LNCaP clone FGC (cell line): ENCODE measurements at regions not wholly inside any gene's neighbourhood (a gene's known extent, or its start where the extent isn't known, plus 50 kb on each side); places are given as distances from the start of the nearest gene placed in this dataset.
A peak's percentile ranks its signal among the peaks of the same experiment; 100 is the strongest.

ENCODE experiments used
- DNase-seq: peaks from one replicate; pipeline ENCODE4 v3.0.0-alpha.2; 2011; ENCODE audit warnings: low read depth
- H3K4me3 ChIP-seq: 2 replicates; pipeline ENCODE4 v1.5.1; 2011; ENCODE audit warnings: mild to moderate bottlenecking, low read depth, low read length, control low read depth
- TF ChIP-seq, protein P1 (sequence below): IDR thresholded peaks from 2 replicates; pipeline ENCODE4 v1.5.1; 2012; ENCODE audit warnings: mild to moderate bottlenecking; ENCODE audit not compliant: control insufficient read depth, insufficient read depth; ENCODE audit errors: extremely low read depth

DNA sequence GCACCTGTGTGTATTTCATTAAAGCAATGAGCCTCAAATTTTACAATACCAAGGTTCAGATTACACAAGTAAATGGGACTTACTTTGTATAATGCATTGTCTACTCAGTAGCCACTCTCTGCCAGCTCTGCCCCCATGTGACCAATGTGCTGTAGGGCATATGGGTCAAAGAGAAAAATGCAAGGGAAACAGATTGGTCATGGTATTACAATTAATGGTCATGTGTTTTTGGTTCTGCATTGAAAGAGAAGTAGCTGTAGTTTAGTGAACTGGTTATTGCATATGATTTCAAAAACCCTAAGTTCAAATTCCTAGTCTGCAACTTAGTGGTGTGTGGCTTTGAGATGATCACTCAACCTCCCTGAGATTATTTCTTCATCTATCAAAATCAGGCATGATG, 545.4 kb downstream of the SUCLA2 start:
- H3K4me3 ChIP-seq, result no peak overlapping the region
- DNase-seq, result no peak
- TF ChIP-seq, protein P1, sequence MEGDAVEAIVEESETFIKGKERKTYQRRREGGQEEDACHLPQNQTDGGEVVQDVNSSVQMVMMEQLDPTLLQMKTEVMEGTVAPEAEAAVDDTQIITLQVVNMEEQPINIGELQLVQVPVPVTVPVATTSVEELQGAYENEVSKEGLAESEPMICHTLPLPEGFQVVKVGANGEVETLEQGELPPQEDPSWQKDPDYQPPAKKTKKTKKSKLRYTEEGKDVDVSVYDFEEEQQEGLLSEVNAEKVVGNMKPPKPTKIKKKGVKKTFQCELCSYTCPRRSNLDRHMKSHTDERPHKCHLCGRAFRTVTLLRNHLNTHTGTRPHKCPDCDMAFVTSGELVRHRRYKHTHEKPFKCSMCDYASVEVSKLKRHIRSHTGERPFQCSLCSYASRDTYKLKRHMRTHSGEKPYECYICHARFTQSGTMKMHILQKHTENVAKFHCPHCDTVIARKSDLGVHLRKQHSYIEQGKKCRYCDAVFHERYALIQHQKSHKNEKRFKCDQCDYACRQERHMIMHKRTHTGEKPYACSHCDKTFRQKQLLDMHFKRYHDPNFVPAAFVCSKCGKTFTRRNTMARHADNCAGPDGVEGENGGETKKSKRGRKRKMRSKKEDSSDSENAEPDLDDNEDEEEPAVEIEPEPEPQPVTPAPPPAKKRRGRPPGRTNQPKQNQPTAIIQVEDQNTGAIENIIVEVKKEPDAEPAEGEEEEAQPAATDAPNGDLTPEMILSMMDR, result peak; percentile 32

DNA sequence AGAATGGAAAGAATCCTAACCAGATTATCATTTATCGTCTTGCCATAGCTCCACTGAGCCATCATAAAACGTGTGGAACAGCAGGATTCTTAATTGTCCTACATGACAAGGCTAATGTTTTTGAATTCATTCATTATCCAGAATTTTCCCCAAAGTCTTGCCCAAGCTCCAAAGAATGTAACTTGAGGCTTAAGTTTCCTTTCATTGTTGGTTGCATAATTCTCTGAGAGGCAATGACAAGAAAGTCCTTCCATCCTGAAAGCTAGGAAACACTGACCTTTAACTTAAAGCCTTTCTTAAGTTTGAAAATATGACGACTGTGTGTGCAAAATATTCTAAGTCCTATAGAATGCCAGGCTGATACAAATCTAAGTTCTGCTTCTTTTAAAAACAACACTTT, 546.1 kb downstream of the SUCLA2 start:
- no peak for DNase-seq
- TF ChIP-seq, protein P1, result no peak
- H3K4me3 ChIP-seq, result no peak overlapping the region

DNA sequence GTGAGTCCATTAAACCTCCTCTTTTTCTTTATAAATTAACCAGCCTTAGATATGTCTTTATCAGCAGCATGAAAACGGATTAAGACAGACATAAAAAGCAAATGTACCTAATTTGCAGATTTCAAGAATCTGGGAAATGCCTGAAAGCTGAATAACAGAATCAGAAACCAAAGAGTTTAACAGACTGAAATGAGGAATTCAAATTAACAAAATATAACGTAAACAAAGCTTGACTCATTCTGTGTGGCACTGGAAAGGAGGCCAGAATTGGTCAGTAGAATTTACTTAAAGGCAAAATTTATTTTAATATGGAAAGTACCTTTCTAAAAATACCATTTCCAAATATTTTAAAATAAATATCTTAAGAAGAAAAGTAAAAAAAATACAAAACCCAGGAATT, 540.6 kb upstream of the HTR2A start:
- no peak overlapping the region for H3K4me3 ChIP-seq
- DNase-seq, result no peak
- TF ChIP-seq, protein P1, result no peak

DNA sequence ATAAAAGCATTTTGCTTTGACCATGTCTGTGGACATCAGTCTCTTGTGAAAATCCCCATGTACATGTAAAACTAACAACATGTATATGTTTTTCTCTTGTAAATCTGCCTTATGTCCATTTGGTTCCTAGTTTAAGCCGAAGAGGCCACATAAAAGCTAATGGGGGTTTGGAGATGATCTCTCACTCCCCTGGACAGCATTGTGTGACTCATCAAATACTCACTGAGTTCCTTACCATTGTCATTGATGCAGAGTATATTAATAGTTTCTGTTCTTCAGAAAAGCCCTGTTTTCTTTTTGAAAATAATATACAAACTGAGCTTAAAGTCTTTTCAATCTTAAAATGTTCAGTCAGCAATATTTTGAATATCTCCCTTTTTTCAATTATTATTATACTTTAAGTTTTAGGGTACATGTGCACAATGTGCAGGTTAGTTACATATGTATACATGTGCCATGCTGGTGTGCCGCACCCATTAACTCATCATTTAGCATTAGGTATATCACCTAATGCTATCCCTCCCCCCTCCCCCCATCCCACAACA, 536.7 kb upstream of the HTR2A start:
- TF ChIP-seq, protein P1, result no peak
- no peak overlapping the region for H3K4me3 ChIP-seq
- DNase-seq, result no peak

- DNase-seq, result no peak
- no peak overlapping the region for H3K4me3 ChIP-seq
- TF ChIP-seq, protein P1, result no peak
Observed at GRCh38 chr13:47426126-47426849, 529.4 kb upstream of the HTR2A start.

DNA sequence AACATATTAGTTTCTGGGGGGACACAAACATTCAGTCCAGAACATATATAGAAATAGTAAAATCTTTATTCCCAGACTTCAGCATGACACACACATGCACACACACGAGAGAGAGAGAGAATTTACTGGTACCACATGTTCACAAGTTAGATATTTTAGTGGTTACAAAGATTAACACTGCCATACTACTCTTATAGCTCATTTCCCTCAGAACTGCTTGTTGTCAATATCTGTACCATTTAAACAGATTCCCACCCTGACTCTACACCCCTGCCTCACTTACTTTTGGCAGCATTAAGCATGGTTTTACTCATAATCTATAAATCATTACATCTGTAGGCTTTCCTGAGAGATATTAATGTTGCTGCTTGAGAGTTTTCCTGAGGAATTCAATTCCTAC, 524.7 kb upstream of the HTR2A start:
- DNase-seq, result no peak
- TF ChIP-seq, protein P1, result no peak
- no peak overlapping the region for H3K4me3 ChIP-seq

GRCh38 chr13:47420568-47420967, 523.7 kb upstream of the HTR2A start:
- no peak overlapping the region for H3K4me3 ChIP-seq
- no peak for DNase-seq
- TF ChIP-seq, protein P1, result no peak
